ENCODE measurements at regions not wholly inside any gene's neighbourhood (a gene's known extent, or its start where the extent isn't known, plus 50 kb on each side); places are given as distances from the start of the nearest gene placed in this dataset.

- DNase-seq (ENCODE audit: low read depth in 1 of 2, low spot score in 1 of 2): no peak
- no peak for TF ChIP-seq JUND (IDR thresholded peaks at IDR 0.05; ENCODE audit: low read depth)
- in situ Hi-C loops (cut with HindIII; ENCODE audit: low pct_unique_long_range_greater_than_20kb, low sequenced_read_pairs): no loop called here
Observed at GRCh38 chr4:117783716-117784115, 250.6 kb upstream of the NDST3 start.

DNA sequence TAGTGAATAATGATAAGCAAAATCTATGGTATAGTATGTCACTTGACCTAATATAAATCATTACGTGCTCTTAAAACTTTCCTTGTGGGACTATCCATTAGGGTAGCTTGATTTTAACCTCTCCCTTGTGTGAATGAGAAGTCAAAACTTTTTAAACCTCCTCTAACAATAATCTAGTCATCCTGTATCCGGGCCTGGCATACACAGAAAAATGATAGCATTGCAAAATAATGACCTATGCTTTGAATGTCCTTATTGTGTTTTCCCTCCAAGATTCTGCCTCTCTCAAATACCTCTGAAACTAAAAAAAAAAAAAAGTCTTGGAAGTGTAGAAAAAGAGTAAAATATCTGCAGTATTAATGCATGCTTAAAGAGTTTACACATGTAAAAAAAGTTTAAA, 250.0 kb upstream of the NDST3 start:
- TF ChIP-seq JUND (IDR thresholded peaks at IDR 0.05; ENCODE audit: low read depth): no peak
- in situ Hi-C loops (cut with HindIII; ENCODE audit: low pct_unique_long_range_greater_than_20kb, low sequenced_read_pairs): no loop called here
- DNase-seq (ENCODE audit: low read depth in 1 of 2, low spot score in 1 of 2): no peak

- no peak for DNase-seq (ENCODE audit: low read depth in 1 of 2, low spot score in 1 of 2)
- in situ Hi-C loops (cut with HindIII; ENCODE audit: low pct_unique_long_range_greater_than_20kb, low sequenced_read_pairs): no loop called here
- TF ChIP-seq JUND (IDR thresholded peaks at IDR 0.05; ENCODE audit: low read depth): no peak
Observed at GRCh38 chr4:117786566-117786965, 247.7 kb upstream of the NDST3 start.

DNA sequence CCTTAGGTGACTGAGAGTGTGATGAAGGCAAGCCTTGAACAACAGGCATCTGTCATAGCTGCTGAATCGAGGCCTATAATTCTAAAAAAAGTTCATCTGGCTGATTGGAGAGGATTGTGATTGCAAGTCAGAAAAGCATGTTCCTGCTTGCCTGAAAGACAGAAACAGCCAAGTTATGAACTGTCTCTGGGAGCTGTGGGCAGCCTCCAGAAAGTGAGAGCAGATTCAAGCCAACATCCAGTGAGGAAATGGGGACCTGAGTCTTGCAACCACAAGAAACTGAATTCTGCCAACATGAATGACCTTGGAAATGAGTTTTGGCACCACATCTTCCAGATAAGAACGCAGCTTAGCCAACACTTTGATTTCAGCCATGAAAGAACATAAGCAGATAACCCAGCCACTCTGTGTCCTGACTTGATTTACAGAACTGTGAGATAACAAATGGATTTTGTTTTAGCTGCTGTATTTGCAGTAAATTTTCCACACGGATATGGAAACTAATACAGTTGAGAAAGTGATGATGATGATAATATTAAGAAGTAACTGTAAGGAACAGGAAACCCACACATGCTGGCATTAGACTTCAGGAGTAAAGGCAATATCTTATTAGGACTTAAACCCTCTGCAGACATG, 240.3 kb upstream of the NDST3 start:
- TF ChIP-seq JUND (IDR thresholded peaks at IDR 0.05; ENCODE audit: low read depth): no peak
- in situ Hi-C loops (cut with HindIII; ENCODE audit: low pct_unique_long_range_greater_than_20kb, low sequenced_read_pairs): no loop called here
- DNase-seq (ENCODE audit: low read depth in 1 of 2, low spot score in 1 of 2): no peak

GRCh38 chr4:117796677-117797076, 237.6 kb upstream of the NDST3 start:
- in situ Hi-C loops (cut with HindIII; ENCODE audit: low pct_unique_long_range_greater_than_20kb, low sequenced_read_pairs): no loop called here
- no peak for DNase-seq (ENCODE audit: low read depth in 1 of 2, low spot score in 1 of 2)
- no peak for TF ChIP-seq JUND (IDR thresholded peaks at IDR 0.05; ENCODE audit: low read depth)

- TF ChIP-seq JUND (IDR thresholded peaks at IDR 0.05; ENCODE audit: low read depth): no peak
- in situ Hi-C loops (cut with HindIII; ENCODE audit: low pct_unique_long_range_greater_than_20kb, low sequenced_read_pairs): no loop called here
Observed at GRCh38 chr4:117800636-117801035, 233.7 kb upstream of the NDST3 start.

GRCh38 chr4:117801756-117802155, 232.5 kb upstream of the NDST3 start:
- TF ChIP-seq JUND (IDR thresholded peaks at IDR 0.05; ENCODE audit: low read depth): no peak
- in situ Hi-C loops (cut with HindIII; ENCODE audit: low pct_unique_long_range_greater_than_20kb, low sequenced_read_pairs): no loop called here
- no peak for DNase-seq (ENCODE audit: low read depth in 1 of 2, low spot score in 1 of 2)

More at GRCh38 chr4:117800636-117801035, 233.7 kb upstream of the NDST3 start:
- DNase-seq (ENCODE audit: low read depth in 1 of 2, low spot score in 1 of 2): no peak

GRCh38 chr4:117811731-117812130, 222.6 kb upstream of the NDST3 start:
- DNase-seq (ENCODE audit: low read depth in 1 of 2, low spot score in 1 of 2): no peak
- TF ChIP-seq JUND (IDR thresholded peaks at IDR 0.05; ENCODE audit: low read depth): no peak
- in situ Hi-C loops (cut with HindIII; ENCODE audit: low pct_unique_long_range_greater_than_20kb, low sequenced_read_pairs): no loop called here

GRCh38 chr4:117814277-117815246, 219.7 kb upstream of the NDST3 start:
- TF ChIP-seq JUND (IDR thresholded peaks at IDR 0.05; ENCODE audit: low read depth): no peak
- DNase-seq (ENCODE audit: low read depth in 1 of 2, low spot score in 1 of 2): peak in 1 of 2 experiments; percentile 16
- in situ Hi-C loops (cut with HindIII; ENCODE audit: low pct_unique_long_range_greater_than_20kb, low sequenced_read_pairs): no loop called here

- in situ Hi-C loops (cut with HindIII; ENCODE audit: low pct_unique_long_range_greater_than_20kb, low sequenced_read_pairs): no loop called here
- no peak for DNase-seq (ENCODE audit: low read depth in 1 of 2, low spot score in 1 of 2)
- no peak for TF ChIP-seq JUND (IDR thresholded peaks at IDR 0.05; ENCODE audit: low read depth)
Observed at GRCh38 chr4:117817301-117817700, 217.0 kb upstream of the NDST3 start.

DNA sequence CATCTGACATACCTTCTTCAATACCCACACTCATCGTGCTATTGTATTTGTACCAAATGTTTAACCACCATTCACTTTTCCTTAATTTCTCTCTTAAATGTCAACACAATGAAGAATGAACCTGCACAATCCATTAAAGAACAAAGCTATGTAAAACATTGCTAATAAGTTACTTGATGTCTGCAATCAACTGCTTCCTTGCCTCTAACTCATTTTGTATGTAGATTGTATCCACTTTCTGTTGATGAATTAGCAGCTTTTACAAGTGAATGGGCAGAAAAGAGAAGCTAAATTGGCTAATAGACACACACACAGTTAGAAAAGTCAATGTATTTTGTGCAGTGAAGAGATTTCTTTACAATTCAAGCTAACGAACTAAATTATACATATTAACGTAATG, 212.5 kb upstream of the NDST3 start:
- in situ Hi-C loops (cut with HindIII; ENCODE audit: low pct_unique_long_range_greater_than_20kb, low sequenced_read_pairs): no loop called here
- no peak for TF ChIP-seq JUND (IDR thresholded peaks at IDR 0.05; ENCODE audit: low read depth)
- no peak for DNase-seq (ENCODE audit: low read depth in 1 of 2, low spot score in 1 of 2)

DNA sequence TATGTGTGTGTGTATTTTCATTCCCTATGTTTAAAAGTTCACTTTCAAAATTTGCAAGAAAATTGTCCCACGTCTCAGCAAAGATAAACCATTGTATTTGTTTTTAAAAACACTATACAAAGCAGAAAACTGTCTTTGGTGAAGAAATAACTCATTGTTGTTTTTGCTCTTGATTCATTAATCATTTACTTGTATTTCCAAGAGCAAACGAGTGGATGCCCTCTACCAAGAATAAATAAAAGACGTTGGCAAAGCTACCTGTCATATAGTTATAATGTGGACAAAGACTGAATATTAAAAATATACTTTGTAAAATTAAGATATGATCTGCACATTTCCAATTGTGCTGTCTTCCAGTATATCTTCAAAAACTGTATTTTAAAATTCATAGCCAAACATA, 210.9 kb upstream of the NDST3 start:
- TF ChIP-seq JUND (IDR thresholded peaks at IDR 0.05; ENCODE audit: low read depth): no peak

GRCh38 chr4:117825600-117825999, 208.7 kb upstream of the NDST3 start:
- TF ChIP-seq JUND (IDR thresholded peaks at IDR 0.05; ENCODE audit: low read depth): no peak
- no peak for DNase-seq (ENCODE audit: low read depth in 1 of 2, low spot score in 1 of 2)
- in situ Hi-C loops (cut with HindIII; ENCODE audit: low pct_unique_long_range_greater_than_20kb, low sequenced_read_pairs): no loop called here

More for the DNA sequence above, 210.9 kb upstream of the NDST3 start:
- in situ Hi-C loops (cut with HindIII; ENCODE audit: low pct_unique_long_range_greater_than_20kb, low sequenced_read_pairs): no loop called here
- no peak for DNase-seq (ENCODE audit: low read depth in 1 of 2, low spot score in 1 of 2)
